C1 segment of cervical spinal cord (tissue), 14 donors: ENCODE measurements at regions not wholly inside any gene's neighbourhood (a gene's known extent, or its start where the extent isn't known, plus 50 kb on each side); places are given as distances from the start of the nearest gene placed in this dataset.
A peak's percentile ranks its signal among the peaks of the same experiment; 100 is the strongest.

Experiments used
- DNase-seq, 14 donors: peaks; one replicate each; lab custom pipeline; 2025; lab: John Stamatoyannopoulos, UW

DNA sequence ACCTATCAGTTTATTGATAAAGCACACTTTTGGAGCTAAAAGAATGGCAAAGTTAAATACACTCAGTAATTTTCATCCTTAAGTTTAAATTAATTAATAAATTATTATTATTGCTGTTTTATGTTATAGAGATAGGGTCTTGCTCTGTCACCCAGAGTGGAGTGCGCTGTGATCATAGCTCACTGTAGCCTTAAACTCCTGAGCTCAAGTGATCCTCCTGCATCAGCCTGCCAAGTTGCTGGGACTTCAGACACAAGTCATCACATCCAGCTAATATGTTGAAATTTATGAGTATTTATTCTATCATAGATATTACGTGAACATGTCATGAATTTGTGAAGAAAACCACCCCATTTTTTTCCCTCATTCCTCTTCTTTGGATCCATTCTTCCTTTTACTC lies 64.2 kb downstream of the GJA1 start:
- DNase-seq, result no peak

DNA sequence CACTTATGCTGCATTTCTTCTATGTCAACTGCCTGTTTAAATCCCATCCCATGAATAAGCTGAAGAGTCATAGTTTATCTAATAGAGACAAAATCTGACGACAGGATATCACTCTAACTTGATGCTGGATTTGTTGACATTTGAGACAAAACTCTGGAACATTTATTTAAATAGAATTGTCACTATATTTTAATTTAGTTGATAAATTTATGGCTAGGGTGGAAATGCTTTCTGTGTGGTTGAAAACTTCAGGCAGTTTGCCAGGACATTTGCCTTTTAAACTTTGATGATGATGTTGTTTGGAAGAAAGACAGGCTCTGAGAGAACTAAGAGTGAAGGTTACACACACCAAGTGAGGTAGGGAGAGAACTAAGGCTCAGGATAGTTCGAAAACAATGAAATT lies 68.1 kb downstream of the GJA1 start:
- no peak for DNase-seq

DNA sequence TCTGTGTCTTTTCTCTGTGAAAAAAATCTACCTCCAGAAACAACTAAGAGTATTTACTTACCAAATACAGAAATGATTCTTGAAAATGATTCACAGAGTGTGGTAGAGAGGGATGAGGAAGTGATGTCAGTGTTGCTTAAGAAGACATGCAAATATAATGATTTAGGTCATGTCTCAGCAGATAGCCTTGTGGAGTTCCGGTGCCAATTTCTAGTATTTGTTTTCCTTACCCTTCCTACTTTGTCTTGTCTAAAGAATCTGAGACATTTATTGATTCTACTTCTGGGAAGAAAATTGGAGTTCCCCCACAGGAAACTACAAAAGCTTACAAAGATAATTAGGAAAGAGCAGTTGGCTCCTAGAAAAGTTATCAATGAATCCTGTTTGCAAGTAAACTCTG lies 68.8 kb downstream of the GJA1 start:
- DNase-seq, result no peak

DNA sequence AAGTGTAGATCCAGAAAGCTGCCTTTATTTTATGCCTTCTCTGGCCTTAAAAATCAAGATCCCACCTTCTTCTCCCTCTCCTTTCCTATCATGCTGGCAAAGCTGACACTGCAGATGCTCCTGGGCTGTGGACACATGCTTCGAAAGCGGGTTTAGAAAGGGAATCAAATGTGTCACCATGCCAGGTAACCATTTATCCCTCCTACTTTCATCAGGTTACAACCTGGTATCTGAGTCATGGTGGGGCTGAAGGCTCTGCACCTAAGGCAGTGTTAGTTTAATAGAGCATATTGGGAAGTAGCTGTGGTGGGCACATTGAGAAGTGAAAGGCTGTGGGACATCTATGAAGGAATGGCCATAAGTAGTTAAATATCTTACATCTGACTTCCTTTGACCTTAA lies 69.8 kb downstream of the GJA1 start:
- no peak for DNase-seq

DNA sequence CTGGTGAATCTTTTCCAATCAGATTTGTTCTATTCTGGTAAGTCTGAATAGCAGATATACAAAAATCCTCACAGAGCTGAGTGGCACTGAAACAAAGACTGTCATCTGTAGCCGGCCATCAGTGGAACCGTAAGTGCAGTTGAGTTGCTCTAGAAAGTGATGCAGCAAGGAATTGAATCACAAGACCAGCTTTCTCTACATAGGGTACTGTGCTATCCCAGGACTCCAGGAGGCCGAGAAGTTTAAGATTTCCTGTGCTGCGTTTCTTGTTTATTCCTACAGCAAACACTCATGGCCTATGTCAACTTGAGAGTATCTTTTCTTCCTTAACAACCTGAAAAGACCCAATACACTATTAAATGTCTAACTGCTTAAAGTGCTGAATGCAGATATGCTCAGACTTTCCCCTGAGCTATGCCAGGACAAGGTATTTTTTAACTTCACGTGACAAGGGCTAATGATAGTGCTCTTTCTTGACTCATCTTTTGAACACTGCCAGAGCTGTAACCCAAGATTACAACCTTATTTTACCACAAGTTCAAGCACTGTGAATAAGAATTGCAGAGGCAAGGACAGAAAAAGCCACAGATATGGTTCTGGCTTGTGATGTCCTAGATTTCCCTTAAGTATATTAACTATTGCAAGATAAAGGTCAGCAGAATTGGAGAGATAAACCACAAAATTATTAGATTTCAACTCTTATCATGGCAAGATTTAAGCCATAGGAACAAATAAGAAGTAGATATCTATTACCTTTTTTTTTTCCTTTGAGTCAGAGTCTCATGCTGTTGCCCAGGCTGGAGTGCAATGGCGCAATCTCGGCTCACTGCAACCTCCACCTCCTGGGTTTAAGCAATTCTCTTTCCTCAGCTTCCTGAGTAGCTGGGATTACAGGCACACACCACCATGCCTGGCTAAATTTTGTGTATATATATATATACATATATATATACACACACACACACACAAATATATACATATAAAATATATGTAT lies 71.6 kb downstream of the GJA1 start:
- DNase-seq, result no peak

DNA sequence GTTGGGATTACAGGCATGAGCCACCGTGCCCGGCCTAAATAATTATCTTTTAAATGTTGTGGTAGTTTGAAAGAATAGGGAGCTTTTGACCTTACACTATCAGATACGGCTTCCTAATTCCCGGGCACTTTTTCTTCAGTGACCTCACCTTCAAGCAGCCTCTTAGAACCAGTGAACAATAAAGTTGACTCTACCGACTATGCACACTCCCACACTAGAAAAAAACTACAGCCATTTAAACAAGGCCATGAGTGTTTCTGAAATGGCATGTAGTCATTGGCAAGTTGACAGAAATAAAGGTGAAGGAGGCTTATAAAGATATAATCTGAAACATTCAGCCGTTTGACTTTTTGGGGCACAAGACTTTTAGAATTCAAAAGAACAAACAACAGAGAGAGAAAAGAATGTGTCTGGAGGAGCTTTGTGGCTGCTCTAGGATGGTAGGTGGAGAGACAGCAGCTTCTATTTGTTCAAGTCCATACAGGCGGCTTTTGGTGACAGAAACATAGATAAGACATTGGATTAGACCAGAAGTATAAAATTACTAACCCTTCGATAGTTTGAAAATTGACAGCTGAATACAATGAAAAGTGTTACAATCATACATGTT lies 75.2 kb downstream of the GJA1 start:
- no peak for DNase-seq

DNA sequence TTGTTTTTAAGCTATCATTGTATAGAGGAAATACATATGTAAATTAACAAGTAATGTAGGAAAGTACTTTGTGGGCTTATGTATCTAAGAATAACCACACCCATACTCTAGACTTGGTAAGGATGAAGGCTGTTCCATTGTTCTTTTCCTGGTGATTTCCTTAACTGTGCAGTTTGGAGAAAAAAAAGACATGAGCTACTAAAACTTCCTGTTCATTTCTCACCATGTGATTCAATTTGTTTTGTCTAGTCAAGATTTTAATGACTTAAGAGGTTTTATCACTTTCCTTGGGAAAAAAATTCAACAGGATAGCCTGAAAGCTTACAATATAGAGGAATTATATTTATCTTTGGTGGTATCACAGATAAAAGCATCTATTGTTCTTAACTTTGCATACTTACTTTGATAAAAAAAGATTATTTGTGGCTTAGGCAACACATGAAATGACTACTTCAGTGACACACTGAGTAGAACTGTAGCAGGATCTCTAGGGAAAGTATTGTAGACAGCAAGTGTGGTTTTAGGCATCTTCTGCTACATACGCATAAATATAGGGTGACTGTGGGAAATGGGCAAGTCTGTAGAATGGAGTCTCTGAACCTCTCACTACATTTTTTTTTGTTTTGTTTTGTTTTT lies 80.3 kb downstream of the GJA1 start:
- no peak for DNase-seq

DNA sequence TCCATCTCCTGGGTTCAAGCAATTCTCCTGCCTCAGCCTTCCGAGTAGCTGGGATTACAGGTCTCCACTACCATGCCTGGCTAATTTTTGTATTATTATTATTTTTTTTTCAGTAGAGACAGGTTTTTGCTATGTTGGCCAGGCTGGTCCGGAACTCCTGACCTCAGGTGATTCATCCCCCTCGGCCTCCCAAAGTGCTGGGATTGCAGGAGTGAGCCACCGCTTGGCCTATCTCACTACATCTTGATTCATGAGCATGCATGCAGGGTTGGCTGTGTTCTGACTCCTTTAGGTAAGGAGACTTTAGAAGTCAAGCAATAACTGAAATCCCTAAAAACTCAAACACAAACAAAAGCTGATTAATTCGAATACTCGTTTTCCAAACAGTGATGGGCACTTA lies 80.9 kb downstream of the GJA1 start:
- no peak for DNase-seq

DNA sequence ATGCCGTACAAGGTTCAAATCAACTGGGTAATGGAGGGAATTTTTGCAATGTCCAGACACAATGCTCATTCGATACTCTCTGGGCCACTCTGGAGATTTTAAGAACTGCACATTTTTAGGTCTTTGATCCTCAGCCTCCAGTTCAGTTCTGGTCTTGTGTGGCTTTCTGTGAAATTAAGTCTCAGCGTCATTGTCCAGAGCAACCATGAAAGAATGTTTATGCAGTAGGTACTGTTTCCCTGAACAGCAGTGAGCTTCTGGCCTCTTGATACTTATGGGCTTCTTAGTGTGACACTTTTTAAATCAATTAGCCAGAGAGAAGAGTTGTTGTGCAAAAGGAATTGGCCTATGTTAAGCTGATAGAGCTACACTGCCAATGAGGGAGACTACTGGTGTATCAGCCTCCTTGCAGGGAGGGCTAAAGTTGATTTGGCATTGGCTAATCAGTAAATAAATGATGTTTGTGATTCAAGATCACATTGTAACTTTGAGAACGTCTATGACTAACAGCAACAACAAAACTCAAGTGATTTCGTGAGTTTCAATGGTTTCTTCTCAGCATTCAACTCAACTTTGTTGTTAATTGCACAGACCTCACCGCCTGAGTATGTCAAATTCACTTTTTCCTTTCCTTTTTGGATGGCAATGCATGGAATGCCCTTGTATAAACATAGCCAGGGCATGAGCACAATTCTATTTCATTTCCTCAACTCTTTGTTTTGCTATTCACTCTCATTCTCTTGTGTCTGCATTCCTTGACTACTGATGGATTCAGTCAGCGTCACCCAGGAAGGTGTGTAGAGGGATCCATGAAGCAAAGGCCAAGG lies 85.1 kb downstream of the GJA1 start:
- DNase-seq, result no peak

DNA sequence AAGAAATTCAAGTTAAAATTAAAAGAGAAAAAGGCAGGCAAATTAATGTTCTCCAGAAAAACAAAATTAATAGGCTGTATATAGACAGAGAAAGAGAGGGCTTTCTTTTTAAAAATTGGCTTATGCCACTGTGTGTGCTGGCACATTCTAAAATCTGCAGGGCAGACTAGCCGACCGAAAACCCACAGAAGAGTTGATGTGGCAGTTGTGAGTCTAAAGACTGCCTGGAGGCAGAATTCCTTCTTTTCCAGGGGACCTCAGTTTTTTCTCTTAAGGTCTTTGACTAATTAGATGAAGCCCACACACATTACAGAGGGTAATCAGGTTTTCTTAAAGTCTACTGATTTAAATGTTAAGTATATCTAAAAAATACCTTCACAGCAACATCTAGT lies 85.7 kb downstream of the GJA1 start:
- DNase-seq, result no peak

DNA sequence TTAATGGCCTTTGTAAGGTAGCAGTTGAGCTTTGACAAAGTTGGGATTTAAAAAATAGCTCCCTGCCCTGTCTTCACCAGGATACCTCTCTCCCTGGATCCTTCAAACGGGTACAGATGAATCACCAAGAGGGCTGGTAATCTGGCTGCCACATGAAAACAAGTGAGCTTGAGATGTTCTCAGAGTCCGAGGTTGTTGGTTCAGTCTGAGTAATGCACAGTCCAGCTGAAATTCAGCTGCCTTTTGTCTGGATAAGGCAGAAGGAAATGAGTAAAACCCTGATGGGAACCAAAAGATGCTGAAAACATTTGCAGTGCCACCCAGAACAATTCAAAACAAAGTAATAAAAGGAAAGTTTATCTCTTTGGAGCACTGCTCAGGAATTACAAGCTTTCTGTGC lies 86.8 kb downstream of the GJA1 start:
- peak in 1 of 14 donors; percentile 23 for DNase-seq

DNA sequence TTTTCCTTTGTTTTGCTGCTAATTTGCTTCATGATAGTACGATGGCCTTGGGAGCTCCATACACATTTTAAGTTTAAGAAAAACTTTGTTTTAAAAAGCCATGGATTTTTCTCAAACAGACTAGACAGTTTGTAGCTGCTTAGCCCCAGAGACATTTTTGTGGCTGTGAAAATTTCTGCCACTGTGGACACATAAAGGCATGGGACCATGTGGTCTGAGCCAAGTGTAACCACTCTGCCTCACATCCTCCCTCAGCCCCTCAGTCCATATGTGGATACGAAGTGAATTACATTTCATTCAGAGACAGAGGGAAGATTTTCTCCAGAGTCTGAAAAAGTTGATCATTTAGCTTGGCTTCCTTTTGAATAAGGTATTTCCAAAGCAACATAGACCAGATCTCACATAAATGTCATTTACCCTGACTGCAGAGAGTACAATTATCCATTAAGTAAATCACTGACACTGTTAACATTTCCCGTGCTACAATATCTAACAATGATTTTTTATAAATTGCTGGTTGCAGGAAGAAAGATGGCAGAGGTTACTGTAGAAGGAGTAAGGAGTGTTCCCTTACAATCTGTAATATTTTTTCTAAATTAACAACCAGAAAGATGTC lies 87.4 kb downstream of the GJA1 start:
- DNase-seq, result no peak

DNA sequence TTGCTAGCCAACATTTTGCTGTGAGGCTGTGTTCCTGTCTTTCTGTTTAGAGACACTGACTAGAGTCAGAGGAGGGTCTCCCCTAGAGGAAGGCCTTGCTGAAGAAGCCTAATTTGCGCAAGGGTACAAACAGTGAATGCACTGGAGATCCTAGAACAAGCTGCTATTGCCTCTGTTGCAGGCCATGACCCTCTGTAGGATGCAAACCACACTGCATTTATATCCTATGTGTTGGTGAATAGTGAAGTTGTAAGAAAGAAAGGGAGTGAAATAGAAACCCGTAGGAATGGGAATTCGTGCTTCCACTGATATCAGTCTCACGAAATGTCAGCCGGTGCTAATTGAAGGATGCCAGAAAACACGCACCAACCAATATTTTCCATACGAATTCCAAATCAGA lies 88.2 kb downstream of the GJA1 start:
- no peak for DNase-seq

DNA sequence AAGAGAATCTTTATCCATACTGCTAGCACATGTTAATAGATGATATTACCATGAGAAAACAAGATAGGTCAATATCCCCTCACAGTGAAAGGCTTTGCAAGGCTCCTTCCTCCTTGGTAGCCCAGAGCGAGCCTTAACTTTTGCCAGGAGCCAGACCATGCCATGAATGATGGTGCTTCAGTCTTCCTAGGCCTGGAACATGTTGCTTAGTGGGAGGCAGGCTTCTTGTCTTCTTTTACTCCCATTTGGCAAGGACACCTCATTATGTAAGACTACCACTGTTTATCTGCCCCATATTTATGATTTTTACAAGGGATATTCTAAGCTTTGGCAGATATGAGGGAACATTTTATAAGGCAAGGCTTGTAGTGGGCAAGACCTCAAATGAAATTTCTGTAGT lies 90.8 kb downstream of the GJA1 start:
- peak in 1 of 14 donors; percentile 1 for DNase-seq

DNA sequence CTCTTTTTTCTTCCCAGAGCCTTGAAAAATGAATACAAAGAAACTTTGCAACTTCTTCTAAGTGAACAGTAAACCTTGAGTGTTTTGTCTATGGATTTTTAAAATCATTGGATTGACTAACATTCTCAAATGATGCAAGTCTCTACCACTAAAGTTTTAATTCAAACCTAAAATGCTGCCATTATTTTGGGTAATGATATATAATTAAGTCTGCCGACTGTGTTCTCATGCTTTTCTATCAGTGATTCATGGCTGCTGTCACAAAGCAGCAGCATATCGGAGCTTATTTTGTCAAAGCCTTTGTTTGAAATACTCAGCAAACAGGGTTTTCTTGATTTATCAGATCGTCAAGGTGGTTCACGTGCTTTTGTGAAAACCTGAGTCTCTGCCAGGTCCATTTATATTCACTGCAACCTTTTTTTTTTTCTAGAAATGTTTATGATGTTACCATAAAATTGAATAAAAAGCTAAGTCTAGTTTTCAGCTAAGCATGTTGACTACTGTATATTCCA lies 96.3 kb downstream of the GJA1 start:
- DNase-seq, result no peak

DNA sequence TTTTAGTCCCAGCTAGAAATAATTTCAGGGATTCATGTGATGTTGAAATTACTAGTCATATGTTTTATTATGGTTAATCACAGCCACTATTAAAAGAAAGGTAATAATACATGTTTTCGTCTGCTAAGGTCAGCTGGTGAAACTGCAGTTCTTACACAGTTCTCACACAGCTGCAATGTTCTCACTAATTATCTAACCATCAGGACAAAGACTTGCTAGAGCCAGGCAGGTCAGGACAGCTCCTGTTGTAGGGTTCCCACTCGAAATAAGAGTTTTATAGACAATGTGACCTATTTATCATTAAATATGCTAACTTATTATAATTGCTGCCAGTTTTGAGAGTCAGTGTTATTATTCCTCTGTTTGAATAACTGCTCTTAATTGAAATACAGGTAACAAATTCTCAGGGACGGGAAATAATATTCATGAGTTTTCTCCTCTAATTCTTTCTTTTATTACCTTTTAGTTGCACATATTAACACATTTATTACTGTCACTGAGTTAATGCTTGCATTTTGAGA lies 97.9 kb downstream of the GJA1 start:
- no peak for DNase-seq

DNA sequence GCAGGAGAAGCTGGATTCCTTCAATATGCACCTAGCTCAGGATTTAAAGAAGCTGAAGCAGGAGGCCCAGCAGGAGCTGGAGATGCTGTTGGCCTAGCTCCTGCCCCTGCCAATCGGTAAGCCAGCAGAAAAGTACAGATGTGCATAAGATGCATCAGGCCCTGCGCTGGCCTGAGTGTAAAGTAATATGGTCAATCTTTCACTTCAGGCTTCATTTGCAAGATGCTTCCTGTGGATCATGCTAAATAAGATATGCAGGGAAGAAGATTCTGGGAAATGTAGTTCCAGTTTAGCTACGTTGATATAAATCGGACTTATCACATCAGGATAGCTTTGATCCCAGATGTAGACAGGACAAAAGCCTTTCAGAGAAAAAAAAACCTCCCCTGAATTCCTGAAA lies 100.3 kb downstream of the GJA1 start:
- DNase-seq, result no peak

DNA sequence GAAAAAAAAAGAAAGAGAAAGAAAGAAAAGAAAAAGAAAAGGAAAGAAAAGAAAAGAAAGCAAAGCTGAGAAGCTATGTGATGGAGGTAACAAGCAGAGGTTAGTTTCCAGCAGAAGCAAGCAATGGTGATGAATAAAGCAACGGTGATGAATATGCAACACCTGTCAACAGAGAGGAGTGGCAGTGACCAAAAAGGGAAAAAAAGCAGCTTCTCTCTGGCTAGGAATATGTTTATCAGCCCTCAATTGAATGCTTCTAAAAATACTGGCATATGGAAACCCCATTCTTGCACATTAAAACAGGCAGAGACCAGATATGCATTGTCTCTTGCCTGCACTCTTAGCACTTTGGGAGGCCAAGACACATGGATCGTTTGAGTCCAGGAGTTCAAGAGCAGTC lies 100.9 kb downstream of the GJA1 start:
- DNase-seq, result no peak

DNA sequence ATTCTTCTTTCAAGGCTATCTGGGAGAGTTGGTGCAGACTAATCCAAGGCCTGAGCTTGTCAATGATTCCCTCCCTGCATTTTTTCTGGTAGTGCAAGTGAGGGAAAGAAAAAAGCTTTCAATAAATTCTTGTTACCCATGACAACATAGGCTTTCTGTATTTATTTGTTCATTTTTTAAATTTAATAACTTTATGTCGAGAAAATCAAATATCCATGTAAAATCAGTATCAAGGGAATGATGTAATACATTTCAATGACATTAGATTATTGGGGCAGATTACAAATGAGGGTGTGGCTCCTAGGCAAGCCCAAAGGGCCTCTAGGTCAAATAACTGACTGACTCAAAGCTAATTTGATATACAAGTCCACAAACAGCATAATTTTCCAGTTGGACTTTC lies 104.0 kb downstream of the GJA1 start:
- no peak for DNase-seq

DNA sequence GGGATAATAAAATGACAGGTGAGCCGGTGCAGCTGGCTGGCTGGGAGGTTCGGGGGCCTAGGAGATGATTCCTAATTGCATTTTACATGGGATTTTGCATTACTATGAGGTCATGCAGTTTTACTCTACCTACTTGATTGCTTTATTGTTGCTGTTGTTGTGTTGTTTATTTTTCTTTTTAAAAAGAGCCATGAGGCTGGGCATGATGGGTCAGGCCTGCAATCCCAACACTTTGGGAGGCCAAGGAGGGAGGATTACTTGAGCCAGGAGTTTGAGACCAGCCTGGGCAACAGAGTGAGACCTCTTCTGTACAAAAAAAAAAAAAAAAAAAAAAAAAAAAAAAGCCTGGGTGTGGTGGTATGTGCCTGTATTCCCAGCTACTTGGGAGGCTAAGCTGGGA lies 104.8 kb downstream of the GJA1 start:
- no peak for DNase-seq

DNA sequence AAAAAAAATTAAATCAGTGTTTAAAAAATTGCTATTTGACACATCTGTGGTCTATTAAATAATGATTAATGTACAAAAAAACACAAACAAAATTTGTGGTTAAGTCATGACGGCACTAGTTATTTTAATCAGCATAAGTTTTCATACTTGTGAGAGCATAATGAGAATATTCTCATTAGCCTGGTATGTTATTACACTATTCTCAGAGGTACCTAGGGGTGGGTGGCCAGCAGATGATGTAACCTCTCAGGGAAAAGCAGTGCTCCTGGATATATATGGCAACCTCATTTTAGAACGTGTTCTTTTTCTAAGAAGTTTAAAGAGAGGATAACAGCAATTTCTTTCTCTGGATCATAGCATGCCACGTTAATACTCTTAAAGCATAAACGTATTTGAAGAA lies 109.2 kb downstream of the GJA1 start:
- no peak for DNase-seq
